H1 (cell line): ENCODE measurements at regions not wholly inside any gene's neighbourhood (a gene's known extent, or its start where the extent isn't known, plus 50 kb on each side); places are given as distances from the start of the nearest gene placed in this dataset.

Source experiments
- CTCF ChIA-PET: fragments of 300-600 bp; sonication (Branson Sonifier 250); formaldehyde crosslinking; loops from one replicate; lab custom pipeline; 2021; ENCODE audit not compliant: partially characterized antibody; lab: Charles Lee
- POLR2A ChIA-PET: fragments of 300-600 bp; sonication (Branson Sonifier 250); formaldehyde crosslinking; loops from one replicate; lab custom pipeline; 2021; ENCODE audit warnings: inconsistent platforms; ENCODE audit not compliant: partially characterized antibody; lab: Charles Lee
- DNase-seq, 2 experiments: peaks; one replicate each; pipeline versions ENCODE4 v3.0.0 to v3.0.0-alpha.2; 2010 to 2022; ENCODE audit warnings: low spot score in 2 of 2, low read depth in 1 of 2, mixed read lengths in 1 of 2
- FAIRE-seq: peaks from 2 replicates; lab custom pipeline; 2011; peaks lifted over from hg19 to GRCh38; lab: Jason Lieb, UNC
- H2AFZ ChIP-seq: 2 replicates; pipeline ENCODE4 v1.8.1; 2012; ENCODE audit warnings: low read length, inconsistent platforms
- H2AK5ac ChIP-seq: 2 replicates; pipeline ENCODE4 v1.6.1; 2013; ENCODE audit warnings: low read depth, low read length
- H2BK120ac ChIP-seq: replicated peaks from 2 replicates; pipeline ENCODE3; 2013; ENCODE audit warnings: low read depth, low read length, inconsistent platforms
- H2BK12ac ChIP-seq: 2 replicates; pipeline ENCODE4 v1.6.1; 2013; ENCODE audit warnings: low read depth, low read length
- H2BK15ac ChIP-seq: 2 replicates; pipeline ENCODE4 v1.6.1; 2013; ENCODE audit warnings: low read length
- H2BK20ac ChIP-seq: 2 replicates; pipeline ENCODE4 v1.6.1; 2013; ENCODE audit warnings: low read length
- H2BK5ac ChIP-seq: 2 replicates; pipeline ENCODE4 v1.6.1; 2013; ENCODE audit warnings: low read depth, low read length
- H3K14ac ChIP-seq: 2 replicates; pipeline ENCODE4 v1.6.1; 2013; ENCODE audit warnings: inconsistent platforms; ENCODE audit not compliant: insufficient read length
- H3K18ac ChIP-seq: 2 replicates; pipeline ENCODE4 v1.6.1; 2013; ENCODE audit warnings: low read length; ENCODE audit errors: extremely low read depth
- H3K23ac ChIP-seq: 2 replicates; pipeline ENCODE4 v1.6.1; 2013; ENCODE audit warnings: inconsistent platforms; ENCODE audit not compliant: insufficient read length
- H3K23me2 ChIP-seq: 2 replicates; pipeline ENCODE4 v1.6.1; 2013; ENCODE audit warnings: low read depth, low read length
- H3K27ac ChIP-seq: 2 replicates; pipeline ENCODE4 v1.6.1; 2011; ENCODE audit warnings: low read depth, low read length, inconsistent platforms
- H3K27me3 ChIP-seq, 4 experiments: replicated peaks in 1 of 4; 1 replicate in 1 of 4; 2 replicates in 3 of 4; pipeline versions ENCODE4 v1.6.1 to v1.8.1; 2011 to 2013; ENCODE audit warnings: low read length in 3 of 4, mild to moderate bottlenecking in 3 of 4, inconsistent platforms in 2 of 4, mixed read lengths in 2 of 4, moderate library complexity in 1 of 4; ENCODE audit not compliant: control insufficient read depth in 3 of 4, insufficient read depth in 3 of 4; ENCODE audit errors: extremely low read depth in 1 of 4
- H3K36me3 ChIP-seq, 4 experiments: 2 replicates each; pipeline versions ENCODE4 v1.6.1 to v1.8.1; 2011 to 2013; ENCODE audit warnings: mild to moderate bottlenecking in 4 of 4, low read length in 3 of 4, moderate library complexity in 2 of 4, control low read depth in 1 of 4, inconsistent platforms in 1 of 4; ENCODE audit not compliant: insufficient read depth in 4 of 4, control insufficient read depth in 2 of 4
- H3K4ac ChIP-seq: replicated peaks from 2 replicates; pipeline ENCODE3; 2013; ENCODE audit warnings: low read length, low read depth, mixed read lengths, inconsistent platforms; ENCODE audit not compliant: insufficient read length
- H3K4me1 ChIP-seq, 4 experiments: replicated peaks in 1 of 4; 1 replicate in 1 of 4; 2 replicates in 3 of 4; pipeline versions ENCODE4 v1.6.1 to v1.8.1; 2011 to 2013; ENCODE audit warnings: low read length in 3 of 4, inconsistent platforms in 2 of 4, mixed read lengths in 1 of 4; ENCODE audit not compliant: insufficient read depth in 4 of 4, control insufficient read depth in 3 of 4
- H3K4me2 ChIP-seq, 2 experiments: 2 replicates each; pipeline versions ENCODE4 v1.6.1 to v1.8.1; 2011 to 2013; ENCODE audit warnings: low read depth in 2 of 2, low read length in 2 of 2, control low read depth in 1 of 2, inconsistent platforms in 1 of 2, mild to moderate bottlenecking in 1 of 2; ENCODE audit not compliant: insufficient read depth in 1 of 2
- H3K4me3 ChIP-seq, 4 experiments: fragments of 200-600, 300-600 bp in 1 of 4; sonication (generic), shearing (Covaris generic), sonication (Bioruptor Twin) in 1 of 4; 2 replicates each; pipeline versions ENCODE4 v1.5.1 to v1.8.1; 2011 to 2016; ENCODE audit warnings: low read length in 4 of 4, low read depth in 3 of 4, control low read depth in 2 of 4, inconsistent platforms in 2 of 4, mild to moderate bottlenecking in 2 of 4, mixed read lengths in 1 of 4, moderate library complexity in 1 of 4; ENCODE audit not compliant: insufficient read depth in 2 of 4; ENCODE audit errors: extremely low read depth in 1 of 4
- H3K56ac ChIP-seq: replicated peaks from 2 replicates; pipeline ENCODE3; 2013; ENCODE audit warnings: low read depth, mild to moderate bottlenecking, mixed read lengths, low read length, inconsistent platforms; ENCODE audit not compliant: insufficient read length
- H3K79me1 ChIP-seq: 2 replicates; pipeline ENCODE4 v1.6.1; 2013; ENCODE audit warnings: low read depth, low read length, control low read depth
- H3K79me2 ChIP-seq, 2 experiments: 2 replicates each; pipeline versions ENCODE4 v1.6.1 to v1.8.1; 2012 to 2013; ENCODE audit warnings: low read length in 2 of 2, mild to moderate bottlenecking in 2 of 2, inconsistent platforms in 1 of 2; ENCODE audit not compliant: insufficient read depth in 2 of 2, control insufficient read depth in 1 of 2
- H3K9ac ChIP-seq, 4 experiments: replicated peaks in 1 of 4; 1 replicate in 1 of 4; 2 replicates in 3 of 4; pipeline versions ENCODE4 v1.6.1 to v1.8.1; 2011 to 2013; ENCODE audit warnings: low read depth in 3 of 4, low read length in 3 of 4, control low read depth in 2 of 4, mild to moderate bottlenecking in 2 of 4, moderate library complexity in 2 of 4, inconsistent platforms in 1 of 4; ENCODE audit errors: extremely low read depth in 1 of 4
- H3K9me3 ChIP-seq, 2 experiments: 2 replicates each; pipeline versions ENCODE4 v1.6.1 to v1.8.1; 2012 to 2013; ENCODE audit warnings: mild to moderate bottlenecking in 2 of 2, moderate library complexity in 2 of 2, control low read depth in 1 of 2, inconsistent platforms in 1 of 2, low read depth in 1 of 2, low read length in 1 of 2, mixed read lengths in 1 of 2; ENCODE audit not compliant: insufficient read depth in 2 of 2
- H4K20me1 ChIP-seq, 2 experiments: replicated peaks in 1 of 2; 2 replicates each; pipeline versions ENCODE3 to v1.8.1; 2011 to 2013; ENCODE audit warnings: inconsistent platforms in 2 of 2, low read length in 2 of 2, mild to moderate bottlenecking in 1 of 2; ENCODE audit not compliant: insufficient read depth in 2 of 2, control insufficient read depth in 1 of 2
- H4K5ac ChIP-seq: 2 replicates; pipeline ENCODE4 v1.6.1; 2013; ENCODE audit warnings: low read length, low read depth, mixed read lengths, inconsistent platforms; ENCODE audit not compliant: insufficient read length
- H4K8ac ChIP-seq: 2 replicates; pipeline ENCODE4 v1.8.0; 2013; ENCODE audit warnings: mild to moderate bottlenecking, moderate library complexity, low read length, inconsistent platforms; ENCODE audit not compliant: insufficient read depth; ENCODE audit errors: extremely low read depth
- H4K91ac ChIP-seq: replicated peaks from 2 replicates; pipeline ENCODE3; 2013; ENCODE audit warnings: low read length, mixed read lengths, inconsistent platforms; ENCODE audit not compliant: insufficient read length
- ATF3 ChIP-seq: IDR thresholded peaks from 2 replicates; pipeline ENCODE4 v1.6.1; 2011; ENCODE audit warnings: low read depth, mild to moderate bottlenecking, low read length; ENCODE audit not compliant: insufficient read depth
- CTBP2 ChIP-seq: IDR thresholded peaks from 2 replicates; pipeline ENCODE4 v1.7.0; 2011; ENCODE audit warnings: borderline replicate concordance, mild to moderate bottlenecking, moderate library complexity, mixed read lengths, low read length; ENCODE audit not compliant: insufficient read depth, insufficient read length
- CTCF ChIP-seq, 3 experiments: IDR thresholded peaks; 1 replicate in 2 of 3; 2 replicates in 1 of 3; pipeline versions ENCODE4 v1.5.1 to v1.6.1; 2011; ENCODE audit warnings: low read length in 3 of 3, mild to moderate bottlenecking in 3 of 3, inconsistent platforms in 2 of 3, low read depth in 1 of 3, moderate library complexity in 1 of 3; ENCODE audit not compliant: insufficient read depth in 1 of 3; ENCODE audit errors: control extremely low read depth in 1 of 3
- EGR1 ChIP-seq: IDR thresholded peaks from 2 replicates; pipeline ENCODE4 v1.6.1; 2011; ENCODE audit warnings: low read depth, low read length, borderline replicate concordance
- HDAC6 ChIP-seq: IDR thresholded peaks from one replicate; pipeline ENCODE4 v1.7.1; 2012; ENCODE audit warnings: low read depth, mild to moderate bottlenecking, inconsistent platforms, low read length, moderate library complexity
- NANOG ChIP-seq: IDR thresholded peaks from 2 replicates; pipeline ENCODE4 v1.6.1; 2011; ENCODE audit warnings: low read length, low read depth, mild to moderate bottlenecking, inconsistent platforms; ENCODE audit not compliant: insufficient read depth, poor library complexity, severe bottlenecking

- Histone ChIP-seq H2AK5ac (no peak overlapping the region), H3K4me3 (no peak overlapping the region), H3K56ac (no peak overlapping the region), H3K23me2 (no peaks in the 10 kb centered on the region; the same call in 1 of the 2 replicates), H4K5ac (no peak overlapping the region)
- TF ChIP-seq CTBP2: no peak
- TF ChIP-seq NANOG: no peak
- no peak for TF ChIP-seq EGR1
- no peak for TF ChIP-seq CTCF (IDR thresholded peaks at IDR 0.05; ENCODE audit: control extremely low read depth in 1 of 3, insufficient read depth in 1 of 3, low read depth in 1 of 3, low read length in 3 of 3)
- TF ChIP-seq ATF3: no peak
- TF ChIP-seq HDAC6: no peak
- TF ChIP-seq, all 59 proteins: peak for 0
- CTCF ChIA-PET: interaction anchor here (1.0 to 1.1 kb wide), 2 partner anchors 9 to 135 kb away, joined by 3 read pairs; no protein-coding TSS in a partner anchor
- H3K18ac ChIP-seq: no peak overlapping the region
- no peak overlapping the region for H3K27ac ChIP-seq
- H4K91ac ChIP-seq: no peak overlapping the region
- no peaks in the 10 kb centered on the region for H3K79me1 ChIP-seq
- no peaks in the 10 kb centered on the region for H4K20me1 ChIP-seq
- no peaks in the 10 kb centered on the region for H3K36me3 ChIP-seq
- POLR2A ChIA-PET: no interaction called here
- H4K8ac ChIP-seq: no peak overlapping the region
- no peaks in the 10 kb centered on the region for H3K9me3 ChIP-seq
- no peak overlapping the region for H2BK120ac ChIP-seq
- DNase-seq (no peak), FAIRE-seq (no peak)
- H2AFZ ChIP-seq: no peak overlapping the region
- H3K14ac ChIP-seq: no peak overlapping the region
- no peak overlapping the region for H2BK20ac ChIP-seq
- H3K79me2 ChIP-seq: no peaks in the 10 kb centered on the region
- H3K9ac ChIP-seq: no peak overlapping the region
- H2BK5ac ChIP-seq: no peak overlapping the region
- H3K27me3 ChIP-seq: peaks cover 0 to 2% (median 0%) of the 10 kb centered on the region in 4 experiments; a peak in 2 of 7 replicates
- H3K4ac ChIP-seq: no peak overlapping the region
- H3K4me1 ChIP-seq: no peaks in the 10 kb centered on the region
- H2BK15ac ChIP-seq: no peak overlapping the region
- H3K4me2 ChIP-seq: no peak overlapping the region
- no peak overlapping the region for H3K23ac ChIP-seq
- no peak overlapping the region for H2BK12ac ChIP-seq
These were observed 89.0 kb upstream of the PHYHIPL start for GRCh38 chr10:59087486-59087885.
